Activated CD8-positive, alpha-beta memory T cell treated with anti-CD3 and anti-CD28 coated beads, Interleukin-2, amount 50 U/mL, for 4 hours (primary cell): ENCODE measurements at regions not wholly inside any gene's neighbourhood (a gene's known extent, or its start where the extent isn't known, plus 50 kb on each side); places are given as distances from the start of the nearest gene placed in this dataset.
"Not testable (repeated sequence)": the region's sequence is repeated elsewhere in the genome, so short reads cannot be mapped to it uniquely, and the experiment has no call there.

Experiments
- DNase-seq: peaks from one replicate; pipeline ENCODE4 v3.0.0-alpha.2; 2020

DNA sequence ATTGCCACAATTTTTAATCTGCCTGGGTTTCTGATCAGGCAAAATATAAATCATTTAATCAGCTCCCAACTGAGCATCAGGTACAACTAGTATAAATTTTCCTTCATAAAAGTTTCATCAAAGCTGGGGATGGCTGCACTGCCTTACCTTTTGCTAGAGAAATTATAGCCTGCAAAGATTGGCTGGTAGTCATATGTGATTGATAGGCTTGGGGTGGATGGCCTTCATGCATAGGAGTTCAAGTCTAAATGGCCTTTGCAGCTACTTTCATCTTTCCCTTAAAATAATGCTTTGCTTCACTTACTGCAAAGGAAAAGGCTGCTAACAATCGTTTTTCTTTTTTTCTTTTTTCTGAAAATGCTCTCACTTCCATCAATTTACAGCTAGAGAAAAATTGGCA lies 739.7 kb downstream of the CENPC start:
- no peak for DNase-seq

DNA sequence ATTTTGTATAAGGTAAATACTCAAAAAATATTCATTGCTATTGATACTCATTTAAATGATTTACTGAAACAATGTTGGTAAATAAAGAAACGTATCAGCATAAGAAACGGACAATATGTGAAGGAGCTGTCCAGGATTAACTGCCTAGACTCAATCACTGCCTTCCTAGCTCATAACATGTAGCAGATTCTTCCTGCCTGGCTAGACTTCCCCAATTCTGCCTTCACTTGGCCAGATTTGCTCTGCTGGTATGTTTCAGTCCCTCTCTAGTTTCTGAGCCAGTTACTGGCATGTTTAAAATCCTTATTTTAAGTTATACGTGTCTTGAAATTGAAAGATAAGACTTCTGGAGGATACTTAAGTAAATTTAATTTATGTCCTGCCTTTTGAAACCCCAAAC lies 740.3 kb downstream of the CENPC start:
- no peak for DNase-seq

GRCh38 chr4:66797608-66798007 lies 747.7 kb downstream of the CENPC start:
- DNase-seq, result no peak

DNA sequence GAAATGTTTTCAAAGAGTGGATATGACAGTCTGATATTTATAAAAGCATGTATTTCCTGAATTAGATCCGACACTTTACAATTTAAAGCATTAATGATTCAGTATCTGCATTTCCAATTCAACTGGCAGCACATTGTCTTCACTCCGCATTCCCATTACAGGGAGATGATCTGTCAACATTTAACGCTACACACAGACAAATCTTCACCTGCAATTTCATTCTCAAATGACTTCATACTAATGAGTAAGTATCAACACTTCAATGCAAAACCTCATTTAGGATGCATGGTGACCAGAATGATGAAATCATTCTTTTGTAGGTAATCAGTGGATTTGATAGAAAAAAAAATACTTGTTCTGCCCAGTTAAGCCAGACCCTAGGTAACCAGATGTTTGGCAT lies 749.6 kb downstream of the CENPC start:
- DNase-seq, result no peak

- DNase-seq, result no peak
These were observed 750.8 kb downstream of the CENPC start for GRCh38 chr4:66794390-66795034.

- no peak for DNase-seq
These were observed 753.6 kb downstream of the CENPC start for GRCh38 chr4:66791686-66792085.

DNA sequence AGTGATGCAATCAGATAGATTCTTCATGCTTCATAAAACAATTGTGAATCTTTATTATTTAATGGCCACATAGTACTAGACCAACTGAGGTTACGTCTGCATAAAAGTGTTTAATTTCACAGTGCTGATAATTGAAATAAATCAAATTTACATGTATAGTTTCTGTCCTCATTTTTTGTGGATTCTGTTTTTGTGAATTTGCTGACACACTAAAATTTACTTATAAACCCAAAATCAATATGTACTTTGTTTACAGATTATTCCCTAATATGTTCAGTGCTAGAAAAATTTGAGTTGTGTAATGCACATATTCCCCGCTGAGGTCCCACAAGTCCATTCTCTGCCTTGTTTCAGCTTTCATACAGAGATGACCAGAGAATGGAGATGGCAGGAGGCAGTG lies 759.8 kb downstream of the CENPC start:
- DNase-seq, result no peak

DNA sequence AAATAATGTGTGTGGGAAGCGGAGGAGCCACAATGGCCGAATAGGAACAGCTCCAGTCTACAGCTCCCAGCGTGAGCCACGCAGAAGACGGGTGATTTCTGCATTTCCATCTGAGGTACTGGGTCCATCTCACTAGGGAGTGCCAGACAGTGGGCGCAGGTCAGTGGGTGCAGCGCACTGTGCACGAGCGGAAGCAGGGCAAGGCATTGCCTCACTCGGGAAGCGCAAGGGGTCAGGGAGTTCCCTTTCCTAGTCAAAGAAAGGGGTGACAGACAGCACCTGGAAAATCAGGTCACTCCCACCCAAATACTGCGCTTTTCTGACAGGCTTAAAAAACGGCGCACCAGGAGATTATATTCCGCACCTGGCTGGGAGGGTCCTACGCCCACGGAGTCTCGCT lies 762.6 kb downstream of the CENPC start:
- not testable (repeated sequence) for DNase-seq

DNA sequence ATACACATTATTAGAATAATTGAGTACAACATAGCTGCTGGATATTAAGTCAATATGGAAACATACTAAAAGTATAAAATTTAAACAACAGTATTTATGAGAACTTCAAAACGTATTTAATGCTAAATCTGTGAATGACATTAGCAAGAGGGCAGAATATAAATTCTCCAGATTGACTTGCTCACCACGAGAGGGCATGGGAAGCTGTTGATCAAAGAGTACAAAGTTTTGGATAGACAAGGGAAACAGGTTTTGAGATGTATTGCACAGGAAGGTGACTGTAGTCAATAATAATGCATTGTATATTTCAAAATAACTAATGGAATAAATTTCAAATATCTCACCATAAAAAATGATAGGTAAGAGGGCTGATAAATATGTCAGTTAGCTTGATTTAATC lies 768.2 kb downstream of the CENPC start:
- DNase-seq, result no peak

GRCh38 chr4:66769441-66769840 lies 775.9 kb downstream of the CENPC start:
- DNase-seq, result no peak

- no peak for DNase-seq
These were observed 777.9 kb downstream of the CENPC start for GRCh38 chr4:66767442-66767841.

DNA sequence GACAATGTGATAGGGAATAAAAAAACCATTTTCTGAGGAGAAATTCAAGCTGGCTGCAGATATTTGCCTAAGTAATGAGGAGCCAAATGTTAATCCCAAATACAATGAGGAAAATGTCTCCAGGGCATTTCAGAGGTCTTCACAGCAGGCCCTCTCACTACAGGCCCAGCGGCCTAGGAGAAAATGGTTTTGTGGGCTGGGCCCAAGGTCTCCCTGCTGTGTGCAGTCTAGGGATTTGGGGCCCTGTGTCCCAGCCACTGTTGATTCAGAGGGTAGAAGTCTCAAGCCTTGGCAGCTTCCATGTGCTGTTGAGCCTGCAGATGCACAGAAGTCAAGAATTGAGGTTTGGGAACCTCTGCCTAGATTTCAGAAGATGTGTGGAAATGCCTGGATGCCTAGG lies 778.7 kb downstream of the CENPC start:
- DNase-seq, result no peak

DNA sequence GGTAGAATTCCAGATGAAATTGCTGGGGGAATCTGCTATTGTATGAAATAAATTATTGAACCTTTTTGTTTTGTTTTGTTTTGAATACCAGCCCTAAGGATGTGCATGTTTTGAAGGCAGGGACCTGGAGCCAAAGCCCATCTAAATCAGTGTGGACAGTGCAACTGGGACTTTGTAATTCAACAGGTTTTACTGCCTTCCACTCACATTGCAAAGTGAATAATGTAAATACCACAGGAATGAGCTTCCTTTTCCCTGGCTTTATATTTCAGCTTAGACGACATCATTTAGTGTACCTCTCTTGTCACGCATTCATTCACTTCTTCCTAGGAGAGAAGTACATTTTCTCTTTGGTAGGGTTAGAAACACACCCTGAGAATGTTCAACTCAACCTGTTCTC lies 795.0 kb downstream of the CENPC start:
- DNase-seq, result no peak

GRCh38 chr4:66746918-66747317 lies 798.4 kb downstream of the CENPC start:
- not testable (repeated sequence) for DNase-seq

- no peak for DNase-seq
These were observed 804.2 kb downstream of the CENPC start for GRCh38 chr4:66741081-66741480.

DNA sequence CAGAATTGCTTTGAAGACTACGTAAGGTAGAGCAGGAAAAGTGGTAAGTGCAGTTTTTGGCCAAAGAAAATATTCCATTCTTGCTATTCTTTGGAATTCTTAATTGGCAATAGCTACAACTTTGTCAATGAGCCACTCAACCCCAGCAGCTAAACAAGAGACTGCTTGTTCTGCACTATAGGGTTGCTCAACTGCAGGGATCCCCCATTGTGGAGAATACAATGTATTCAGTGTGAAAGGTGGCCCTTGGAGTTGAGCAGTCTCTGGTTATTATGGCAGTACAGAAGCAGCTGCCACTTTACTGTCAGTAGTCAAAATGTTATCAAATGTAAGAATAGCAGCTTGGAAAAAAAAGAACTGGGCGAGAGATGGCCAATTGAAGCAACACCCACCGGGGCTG lies 808.7 kb downstream of the CENPC start:
- DNase-seq, result no peak

DNA sequence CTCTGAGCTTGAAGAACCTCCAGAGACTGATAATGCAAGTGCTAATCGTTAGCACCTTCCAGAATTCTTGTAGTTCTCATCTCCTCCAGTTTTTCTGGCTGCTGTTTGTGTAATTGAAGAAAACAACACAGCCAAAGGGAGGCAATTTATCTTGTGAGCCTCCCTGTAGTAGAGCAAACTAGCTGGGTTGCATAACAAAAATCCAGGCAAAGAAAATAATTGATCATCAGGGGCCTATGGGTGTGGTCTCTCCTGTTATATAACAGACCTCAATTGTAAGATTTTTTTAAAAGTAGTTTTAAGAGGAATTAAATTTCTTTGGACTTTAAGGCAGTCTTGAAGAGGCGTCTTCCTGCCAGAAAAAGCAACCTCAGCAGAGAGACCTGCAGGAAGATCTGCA lies 817.0 kb downstream of the CENPC start:
- no peak for DNase-seq

GRCh38 chr4:66712301-66712921 lies 832.9 kb downstream of the CENPC start:
- DNase-seq, result not testable (repeated sequence)

DNA sequence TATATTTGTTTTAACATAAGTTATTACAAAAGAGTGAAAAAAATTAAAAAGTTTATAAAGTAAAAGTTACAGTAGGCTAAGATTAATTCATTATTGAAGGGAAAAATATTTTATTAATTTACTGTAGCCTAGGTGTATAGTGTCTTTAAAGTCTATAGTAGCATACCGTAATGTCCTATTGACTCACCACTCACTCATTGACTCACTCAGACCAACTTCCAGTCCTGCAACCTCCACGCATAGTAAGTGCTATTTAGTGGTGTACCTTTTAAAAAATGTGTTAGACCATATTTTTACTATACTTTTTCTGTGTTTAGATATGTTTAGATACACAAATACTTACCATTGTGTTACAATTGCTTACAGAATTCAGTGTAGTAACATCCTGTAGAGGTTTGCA lies 841.1 kb downstream of the CENPC start:
- DNase-seq, result no peak

DNA sequence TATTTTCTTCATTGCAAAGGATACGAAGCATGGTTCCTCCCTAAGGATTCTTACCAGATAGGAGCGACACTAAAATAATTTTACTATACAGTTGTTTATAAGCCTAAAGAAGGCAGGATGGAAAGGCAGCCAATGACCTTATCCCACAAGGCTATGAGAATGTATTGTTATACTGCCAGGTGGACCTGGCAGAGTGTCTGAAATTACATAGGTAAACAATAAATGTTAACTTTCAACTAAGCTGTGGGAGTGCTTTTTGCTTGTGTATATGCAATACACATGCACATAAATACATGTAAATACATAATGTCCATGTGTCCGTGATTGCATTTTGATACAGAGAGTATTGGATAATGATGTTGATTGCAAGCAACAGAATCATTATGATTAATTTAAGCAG lies 850.6 kb downstream of the CENPC start:
- DNase-seq, result no peak

- DNase-seq, result no peak
These were observed 851.6 kb downstream of the CENPC start for GRCh38 chr4:66693694-66694093.

- no peak for DNase-seq
These were observed 854.2 kb downstream of the CENPC start for GRCh38 chr4:66691101-66691500.

DNA sequence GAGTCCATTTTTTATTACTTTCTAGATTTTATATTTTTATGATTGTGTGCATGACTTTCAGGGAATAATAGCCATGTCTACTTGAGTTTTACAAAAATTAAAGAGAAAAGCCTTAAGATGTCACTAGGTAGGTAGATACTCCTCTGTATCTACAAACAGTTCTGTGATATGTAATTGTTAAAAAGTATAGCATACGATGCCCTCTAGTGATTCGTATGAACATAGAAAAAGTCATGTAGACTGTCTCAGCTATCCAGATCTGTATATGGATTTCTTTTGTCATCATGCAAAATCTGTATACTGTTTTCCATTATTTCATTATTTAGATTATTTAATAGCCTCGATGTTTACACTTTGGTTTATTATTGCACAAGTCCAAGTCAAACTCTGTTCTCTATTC lies 856.6 kb downstream of the CENPC start:
- DNase-seq, result no peak

DNA sequence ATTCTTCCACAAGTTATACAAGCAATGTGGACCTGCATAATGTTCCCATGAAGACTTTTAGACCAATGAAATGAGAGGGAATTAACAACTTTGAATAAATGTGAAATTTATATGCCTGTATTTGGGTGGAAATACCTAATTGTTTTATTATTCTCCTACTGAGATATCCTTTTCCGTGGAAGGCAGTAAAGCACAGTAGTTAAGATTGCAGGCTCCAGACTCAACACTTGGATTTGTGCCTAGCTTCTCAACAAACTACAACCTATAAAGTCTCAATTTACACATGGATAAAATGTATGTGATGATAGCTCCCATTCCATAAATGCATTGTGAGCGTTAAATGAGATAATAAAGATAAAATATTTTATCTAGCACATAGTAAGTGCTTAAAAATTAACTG lies 857.8 kb downstream of the CENPC start:
- no peak for DNase-seq

- no peak for DNase-seq
These were observed 863.3 kb downstream of the CENPC start for GRCh38 chr4:66681962-66682361.
